HG03457 (cell line): ENCODE measurements at regions not wholly inside any gene's neighbourhood (a gene's known extent, or its start where the extent isn't known, plus 50 kb on each side); places are given as distances from the start of the nearest gene placed in this dataset.

Experiments
- ATAC-seq: cut with Tn5 transposase; IDR thresholded peaks from one replicate; pipeline ENCODE4 v1.9.1; 2021; ENCODE audit warnings: moderate number of reproducible peaks; ENCODE audit not compliant: unreplicated experiment

DNA sequence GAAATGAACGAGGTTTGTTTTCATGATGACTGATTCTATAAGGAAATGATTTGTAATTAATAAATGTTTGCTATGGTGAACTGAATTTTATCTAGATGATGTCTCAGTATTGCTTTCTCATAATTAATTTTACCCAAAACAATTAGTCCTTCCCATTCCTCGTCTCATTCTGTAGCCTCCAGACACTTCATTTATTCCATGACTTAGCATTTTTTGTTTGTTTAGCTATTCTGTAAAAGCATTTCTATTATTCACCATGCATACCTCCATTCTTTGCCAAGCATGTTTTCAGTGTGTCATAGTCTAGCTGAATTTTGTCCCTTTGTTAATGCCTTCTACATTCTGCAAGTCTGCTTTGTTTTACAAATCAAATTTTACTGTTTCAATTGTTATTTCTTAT is 137.4 kb upstream of the RPL10L start:
- no peak for ATAC-seq

DNA sequence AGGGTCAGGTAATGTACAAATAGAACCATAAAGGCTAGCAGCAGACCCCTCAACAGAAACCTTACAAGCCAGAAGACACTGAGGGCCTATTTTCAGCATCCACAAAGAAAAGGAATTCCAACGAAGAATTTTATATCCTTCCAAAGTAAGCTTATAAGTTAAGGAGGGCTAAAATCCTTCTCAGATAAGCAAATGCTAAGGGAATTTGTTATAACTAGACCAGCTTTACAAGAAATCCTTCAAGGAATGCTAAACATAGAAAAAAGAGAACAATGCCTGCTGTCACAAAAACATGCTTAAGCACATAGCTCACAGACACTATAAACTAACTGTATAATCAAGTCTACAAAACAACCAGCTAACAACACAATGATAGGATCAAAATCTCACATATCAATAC is 130.7 kb upstream of the RPL10L start:
- ATAC-seq, result no peak

DNA sequence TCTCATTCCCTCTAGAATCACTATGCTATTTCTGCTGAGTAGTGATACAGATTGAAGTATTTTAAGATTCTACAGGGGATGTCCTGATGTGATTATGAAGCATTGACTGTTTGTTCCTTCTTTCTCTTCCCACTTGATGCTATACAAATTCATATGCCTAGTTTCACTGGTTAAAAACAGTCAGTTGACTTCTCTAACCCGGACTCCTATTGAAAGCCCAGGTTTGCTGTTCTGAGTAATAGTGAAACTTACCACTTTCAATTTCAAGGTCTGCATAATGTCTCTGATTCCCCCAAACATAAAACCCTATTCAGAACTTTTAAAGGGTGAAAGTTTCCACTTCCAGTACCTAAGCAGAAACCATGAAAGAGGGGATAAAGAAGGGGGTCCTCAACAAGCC is 117.7 kb upstream of the RPL10L start:
- peak; percentile 99 for ATAC-seq

DNA sequence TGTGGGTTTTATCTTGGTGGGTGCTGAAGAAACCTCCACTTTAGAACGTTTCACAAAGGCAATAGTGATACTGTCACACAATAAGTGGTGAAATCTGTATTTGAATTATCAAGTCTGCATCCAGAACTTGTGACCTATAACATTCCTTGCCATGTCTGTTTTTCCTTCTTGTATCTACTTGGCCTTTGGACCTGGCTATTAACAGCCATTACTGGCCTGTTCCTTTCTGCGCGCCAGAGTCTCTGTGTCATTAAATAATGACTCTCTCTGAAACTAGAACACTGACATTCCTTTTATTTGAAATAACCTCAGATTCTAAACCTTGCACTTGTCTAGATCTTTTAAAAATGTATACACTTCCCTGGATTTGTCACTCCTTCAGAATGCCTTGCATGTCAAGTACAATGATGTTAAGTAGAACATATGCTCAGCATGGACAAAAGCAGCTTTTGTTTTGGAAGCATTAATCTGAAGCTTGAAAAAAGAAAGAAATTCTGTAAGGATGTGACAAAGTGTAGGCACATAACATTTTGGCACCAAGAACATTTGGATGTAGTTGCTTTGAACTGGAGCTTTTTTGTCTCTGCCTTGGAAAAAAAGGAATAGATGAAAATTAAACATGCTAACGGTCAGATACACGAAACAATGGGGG is 95.5 kb upstream of the RPL10L start:
- ATAC-seq, result no peak

DNA sequence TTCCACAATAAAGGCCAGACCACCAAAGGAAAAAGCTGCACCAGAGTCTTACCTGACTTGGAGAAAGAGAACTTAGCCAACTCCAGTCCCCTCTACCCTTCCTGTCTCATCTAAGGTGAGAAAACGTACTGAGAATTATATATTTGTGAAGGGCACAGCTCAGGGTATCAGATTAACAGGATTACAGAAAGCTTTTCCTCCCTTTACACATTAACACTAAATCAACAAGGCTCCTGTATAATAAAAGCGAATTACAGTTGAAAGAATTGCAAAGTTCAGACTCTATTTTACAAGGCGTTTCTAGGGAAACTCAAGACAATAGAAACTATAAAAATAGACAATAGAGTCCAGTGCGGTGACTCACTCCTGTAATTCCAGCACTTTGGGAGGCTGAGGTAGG is 82.7 kb upstream of the RPL10L start:
- ATAC-seq, result no peak

- no peak for ATAC-seq
These were observed 65.6 kb upstream of the RPL10L start for GRCh38 chr14:46717211-46717610.
